Endothelial cell of umbilical vein (primary cell): ENCODE measurements at regions not wholly inside any gene's neighbourhood (a gene's known extent, or its start where the extent isn't known, plus 50 kb on each side); places are given as distances from the start of the nearest gene placed in this dataset.

Experiments
- BruUV-seq: library from RNA; stranded (reverse); fragments of 400-500 nt; replicated peaks from 2 replicates; lab custom pipeline; 2021; lab: Mats Ljungman, UMichigan
- CTCF ChIA-PET: fragments of 300-600, 350-600 bp; sonication (Branson Sonifier 250); formaldehyde crosslinking; loops from one replicate; lab custom pipeline; 2021; ENCODE audit warnings: antibody characterized with exemption, inconsistent platforms; lab: Charles Lee
- POLR2A ChIA-PET: fragments of 300-600, 350-600 bp; sonication (Branson Sonifier 250); formaldehyde crosslinking; loops from one replicate; lab custom pipeline; 2021; ENCODE audit warnings: antibody characterized with exemption, inconsistent platforms; lab: Charles Lee
- DNase-seq: peaks from one replicate; pipeline ENCODE4 v3.0.0-alpha.2; 2011; ENCODE audit warnings: low read depth, low spot score
- FAIRE-seq: peaks from 2 replicates; lab custom pipeline; 2011; peaks lifted over from hg19 to GRCh38; lab: Jason Lieb, UNC
- H2AFZ ChIP-seq: 2 replicates; pipeline ENCODE4 v1.6.0; 2012; ENCODE audit warnings: low read depth, low read length, control low read depth, inconsistent platforms
- H3K27ac ChIP-seq: 2 replicates; pipeline ENCODE4 v1.5.1; 2011; ENCODE audit warnings: low read depth, mild to moderate bottlenecking, control low read depth, low read length, moderate library complexity; ENCODE audit not compliant: insufficient read depth
- H3K27me3 ChIP-seq, 2 experiments: 2 replicates each; pipeline versions ENCODE4 v1.6.0 to v1.6.1; 2011; ENCODE audit warnings: low read length in 2 of 2, mixed read lengths in 1 of 2; ENCODE audit not compliant: control insufficient read depth in 2 of 2, insufficient read depth in 2 of 2
- H3K36me3 ChIP-seq, 2 experiments: 2 replicates in 1 of 2; 3 replicates in 1 of 2; pipeline ENCODE4 v1.5.1; 2011; ENCODE audit warnings: low read length in 2 of 2, mild to moderate bottlenecking in 1 of 2, moderate library complexity in 1 of 2; ENCODE audit not compliant: control insufficient read depth in 2 of 2, insufficient read depth in 2 of 2; ENCODE audit errors: extremely low read depth in 1 of 2
- H3K4me1 ChIP-seq: 3 replicates; pipeline ENCODE4 v1.5.1; 2011; ENCODE audit warnings: mild to moderate bottlenecking, low read length; ENCODE audit not compliant: control insufficient read depth, insufficient read depth; ENCODE audit errors: extremely low read depth
- H3K4me2 ChIP-seq: 2 replicates; pipeline ENCODE4 v1.6.1; 2011; ENCODE audit warnings: low read length, control low read depth, mixed read lengths; ENCODE audit not compliant: insufficient read depth
- H3K4me3 ChIP-seq, 3 experiments: fragments of 200-600 bp in 1 of 3; sonication (generic), shearing (Covaris generic) in 1 of 3; replicated peaks in 1 of 3; 2 replicates each; pipeline ENCODE4 v1.5.1; 2011 to 2016; ENCODE audit warnings: control low read depth in 3 of 3, low read length in 3 of 3, mild to moderate bottlenecking in 2 of 3, inconsistent platforms in 1 of 3, low read depth in 1 of 3, moderate library complexity in 1 of 3; ENCODE audit not compliant: insufficient read depth in 1 of 3
- H3K79me2 ChIP-seq: 2 replicates; pipeline ENCODE4 v1.6.0; 2012; ENCODE audit warnings: low read length, inconsistent platforms; ENCODE audit not compliant: control insufficient read depth, insufficient read depth
- H3K9ac ChIP-seq: replicated peaks from 2 replicates; pipeline ENCODE3; 2011; ENCODE audit warnings: low read length, control low read depth; ENCODE audit not compliant: insufficient read depth; ENCODE audit errors: extremely low read depth
- H3K9me1 ChIP-seq: replicated peaks from 3 replicates; pipeline ENCODE4 v1.6.0; 2011; ENCODE audit warnings: mild to moderate bottlenecking, low read length; ENCODE audit not compliant: control insufficient read depth, insufficient read depth; ENCODE audit errors: extremely low read depth
- H3K9me3 ChIP-seq: replicated peaks from 2 replicates; pipeline ENCODE4 v1.5.1; 2012; ENCODE audit warnings: low read length, inconsistent platforms; ENCODE audit not compliant: control insufficient read depth, insufficient read depth
- H4K20me1 ChIP-seq: replicated peaks from 2 replicates; pipeline ENCODE3; 2011; ENCODE audit warnings: mild to moderate bottlenecking, low read length; ENCODE audit not compliant: control insufficient read depth, insufficient read depth; ENCODE audit errors: extremely low read depth
- CTCF ChIP-seq, 2 donors: IDR thresholded peaks; 1 replicate in 1 of 2; 2 replicates in 1 of 2; pipeline ENCODE4 v1.5.1; 2011; ENCODE audit warnings: low read length in 2 of 2, mild to moderate bottlenecking in 2 of 2, moderate library complexity in 2 of 2, control low read depth in 1 of 2, inconsistent platforms in 1 of 2, low read depth in 1 of 2; ENCODE audit not compliant: insufficient read depth in 1 of 2; ENCODE audit errors: extremely low read depth in 1 of 2
- EZH2 ChIP-seq: IDR thresholded peaks from 2 replicates; pipeline ENCODE4 v1.6.1; 2012; ENCODE audit warnings: borderline replicate concordance, low read depth, mild to moderate bottlenecking, moderate library complexity, low read length, inconsistent platforms; ENCODE audit not compliant: severe bottlenecking
- FOS ChIP-seq: IDR thresholded peaks from 2 replicates; pipeline ENCODE4 v1.6.1; 2011; ENCODE audit warnings: mild to moderate bottlenecking, low read length, moderate library complexity, borderline replicate concordance; ENCODE audit not compliant: insufficient read depth
- GATA2 ChIP-seq: IDR thresholded peaks from 2 replicates; pipeline ENCODE4 v1.7.0; 2011; ENCODE audit warnings: low read depth, mild to moderate bottlenecking, moderate library complexity, mixed read lengths, low read length; ENCODE audit not compliant: insufficient read length, insufficient read depth
- JUN ChIP-seq: IDR thresholded peaks from 2 replicates; pipeline ENCODE4 v1.6.1; 2011; ENCODE audit warnings: borderline replicate concordance, low read depth; ENCODE audit not compliant: insufficient read length, insufficient read depth
- MAX ChIP-seq: IDR thresholded peaks from 2 replicates; pipeline ENCODE4 v1.6.1; 2011; ENCODE audit not compliant: insufficient read depth, insufficient read length
- MYC ChIP-seq: IDR thresholded peaks from one replicate; pipeline ENCODE4 v1.6.1; 2011; ENCODE audit warnings: mild to moderate bottlenecking, low read depth, low read length
- POLR2A ChIP-seq: IDR thresholded peaks from 2 replicates; pipeline ENCODE4 v1.6.1; 2012; ENCODE audit warnings: low read depth, mild to moderate bottlenecking, control low read depth, low read length
- POLR2AphosphoS5 ChIP-seq: IDR thresholded peaks from 2 replicates; pipeline ENCODE4 v1.6.1; 2012; ENCODE audit warnings: low read depth, mild to moderate bottlenecking, control low read depth, low read length, moderate library complexity; ENCODE audit not compliant: insufficient read depth
- dilution Hi-C: fragments of 300-500 bp; cut with MboI; formaldehyde crosslinking; loops from one replicate; pipeline ENCODE4 v1.15.0; 2019; ENCODE audit warnings: low sequenced_read_pairs; ENCODE audit not compliant: extremely low pct_ligation_motif_present
- intact Hi-C: fragments of 100-400 bp; cut with micrococcal nuclease; formaldehyde crosslinking; loops from one replicate; pipeline ENCODE4 v1.10.0; 2022

- Histone ChIP-seq H3K9me3 (no peaks in the 10 kb centered on the region), H3K4me1 (no peaks in the 10 kb centered on the region), H3K36me3 (no peaks in the 10 kb centered on the region), H4K20me1 (no peaks in the 10 kb centered on the region), H3K27me3 (peaks cover 2 to 6% of the 10 kb centered on the region in 2 experiments), H3K79me2 (no peaks in the 10 kb centered on the region), H3K4me3 (no peak overlapping the region), H3K27ac (no peak overlapping the region), H3K4me2 (no peak overlapping the region), H2AFZ (no peak overlapping the region), H3K9ac (no peak overlapping the region), H3K9me1 (no peaks in the 10 kb centered on the region)
- POLR2A ChIA-PET, result no interaction called here
- intact Hi-C loops (no loop called here), dilution Hi-C loops (no loop called here)
- no peak for TF ChIP-seq JUN
- no peak for TF ChIP-seq POLR2AphosphoS5
- TF ChIP-seq CTCF (IDR thresholded peaks at IDR 0.05; ENCODE audit: extremely low read depth in 1 of 2, insufficient read depth in 1 of 2, low read depth in 1 of 2, low read length in 2 of 2), result no peak
- no peak for TF ChIP-seq MYC
- TF ChIP-seq FOS, result no peak
- no peak for TF ChIP-seq POLR2A
- TF ChIP-seq MAX, result no peak
- no peak for TF ChIP-seq GATA2
- no peak for TF ChIP-seq EZH2
- FAIRE-seq (no peak), DNase-seq (no peak)
- no TSS peak for BruUV-seq
- CTCF ChIA-PET, result no interaction called here
Measured at GRCh38 chr4:151486168-151486567, 77.2 kb downstream of the FHIP1A start.
